PC-3 (cell line): ENCODE measurements at regions not wholly inside any gene's neighbourhood (a gene's known extent, or its start where the extent isn't known, plus 50 kb on each side); places are given as distances from the start of the nearest gene placed in this dataset.

ENCODE experiments used
- ATAC-seq: fragments of 200-7000 bp; cut with Tn5 transposase; 2 replicates; pipeline ENCODE4 v1.9.1; 2020; ENCODE audit warnings: mild to moderate bottlenecking, moderate library complexity
- BruUV-seq: library from RNA; stranded (reverse); fragments of 400-500 nt; replicated peaks from 2 replicates; lab custom pipeline; 2021; lab: Mats Ljungman, UMichigan
- CTCF ChIA-PET: fragments of 300-600 bp; sonication (Branson Sonifier 250); formaldehyde crosslinking; loops from one replicate; lab custom pipeline; 2022; ENCODE audit warnings: antibody characterized with exemption; lab: Charles Lee
- POLR2A ChIA-PET: fragments of 300-600 bp; sonication (Branson Sonifier 250); formaldehyde crosslinking; loops from one replicate; lab custom pipeline; 2022; ENCODE audit warnings: antibody characterized with exemption; ENCODE audit not compliant: unreplicated experiment; lab: Charles Lee
- DNase-seq: peaks from one replicate; pipeline ENCODE4 v3.0.0-alpha.2; 2015
- H2AFZ ChIP-seq: fragments of 300-600 bp; sonication (generic); 2 replicates; pipeline ENCODE4 v1.6.0; 2016; ENCODE audit warnings: antibody characterized with exemption, low read length
- H3F3A ChIP-seq: fragments of 300-600 bp; sonication (generic); one replicate; pipeline ENCODE4 v1.6.0; 2017; ENCODE audit warnings: antibody characterized with exemption, low read length, control low read depth, mild to moderate bottlenecking; ENCODE audit not compliant: unreplicated experiment
- H3K27ac ChIP-seq: fragments of 300-600 bp; sonication (generic); 2 replicates; pipeline ENCODE4 v1.5.1; 2016; ENCODE audit warnings: mild to moderate bottlenecking, low read length
- H3K27me3 ChIP-seq: fragments of 300-600 bp; sonication (generic); 2 replicates; pipeline ENCODE4 v1.6.1; 2016; ENCODE audit warnings: low read length, mixed read lengths
- H3K36me3 ChIP-seq: fragments of 300-600 bp; sonication (generic); 2 replicates; pipeline ENCODE4 v1.6.1; 2016; ENCODE audit warnings: low read depth, mixed run types, low read length, mixed read lengths
- H3K4me1 ChIP-seq: fragments of 300-600 bp; sonication (generic); 2 replicates; pipeline ENCODE4 v1.5.1; 2016; ENCODE audit warnings: low read length; ENCODE audit not compliant: insufficient read depth
- H3K4me2 ChIP-seq: fragments of 300-600 bp; sonication (generic); 2 replicates; pipeline ENCODE4 v1.6.0; 2016; ENCODE audit warnings: low read length
- H3K4me3 ChIP-seq: fragments of 300-600 bp; sonication (generic); 2 replicates; pipeline ENCODE4 v1.5.1; 2016; ENCODE audit warnings: mild to moderate bottlenecking, low read length, mixed read lengths
- H3K79me2 ChIP-seq: fragments of 300-600 bp; sonication (generic); 2 replicates; pipeline ENCODE4 v1.6.1; 2017; ENCODE audit warnings: low read length, mixed read lengths
- H3K9ac ChIP-seq: fragments of 300-600 bp; sonication (generic); 2 replicates; pipeline ENCODE4 v1.6.0; 2016; ENCODE audit warnings: mild to moderate bottlenecking, low read length
- H3K9me2 ChIP-seq: fragments of 300-600 bp; sonication (generic); replicated peaks from 2 replicates; pipeline ENCODE4 v1.6.1; 2016; ENCODE audit warnings: mixed run types, low read length, mixed read lengths
- H3K9me3 ChIP-seq: fragments of 300-600 bp; sonication (generic); 2 replicates; pipeline ENCODE4 v1.6.1; 2016; ENCODE audit warnings: low read length, mixed read lengths
- H4K20me1 ChIP-seq: fragments of 300-600 bp; sonication (generic); 2 replicates; pipeline ENCODE4 v1.6.1; 2016; ENCODE audit warnings: low read length, mixed read lengths
- CTCF ChIP-seq: fragments of 300-600 bp; sonication (generic); conservative IDR thresholded peaks from 2 replicates; pipeline ENCODE4 v1.5.1; 2017; ENCODE audit warnings: antibody characterized with exemption, low read depth, mild to moderate bottlenecking, low read length
- EZH2 ChIP-seq: fragments of 300-600 bp; sonication (generic); IDR thresholded peaks from one replicate; pipeline ENCODE4 v1.6.1; 2017; ENCODE audit warnings: antibody characterized with exemption, mild to moderate bottlenecking, low read length; ENCODE audit not compliant: unreplicated experiment
- EZH2phosphoT487 ChIP-seq: fragments of 300-600 bp; sonication (generic); IDR thresholded peaks from 2 replicates; pipeline ENCODE4 v1.6.1; 2018; ENCODE audit warnings: mild to moderate bottlenecking, antibody characterized with exemption, low read length, borderline replicate concordance
- intact Hi-C: fragments of 100-400 bp; cut with micrococcal nuclease; formaldehyde crosslinking; loops from 2 replicates; pipeline ENCODE4 v1.9.0; 2023

GRCh38 chr3:145522893-145523651, 637.9 kb downstream of the PLOD2 start:
- POLR2A ChIA-PET, result no interaction called here
- BruUV-seq, result no TSS peak
- Histone ChIP-seq H3K9me3 (no peaks in the 10 kb centered on the region), H4K20me1 (no peaks in the 10 kb centered on the region), H3K9me2 (no peaks in the 10 kb centered on the region), H3K36me3 (no peaks in the 10 kb centered on the region), H3K4me3 (no peak overlapping the region), H3K4me2 (no peak overlapping the region), H3K27ac (no peak overlapping the region), H3K79me2 (no peaks in the 10 kb centered on the region), H2AFZ (no peak overlapping the region), H3K27me3 (no peaks in the 10 kb centered on the region), H3K9ac (no peak overlapping the region), H3K4me1 (no peaks in the 10 kb centered on the region), H3F3A (no peaks in the 10 kb centered on the region)
- ATAC-seq (no peak), DNase-seq (no peak)
- intact Hi-C loops, result no loop called here
- TF ChIP-seq CTCF (no peak), EZH2phosphoT487 (no peak)
- CTCF ChIA-PET, result interaction anchor here (0.6 kb wide), 1 partner anchor 1638 kb away, joined by 4 read pairs; no protein-coding TSS in a partner anchor

- Histone ChIP-seq H3F3A (no peaks in the 10 kb centered on the region), H3K4me1 (no peaks in the 10 kb centered on the region), H3K27me3 (no peaks in the 10 kb centered on the region), H3K9me2 (no peaks in the 10 kb centered on the region), H3K27ac (no peak overlapping the region), H3K79me2 (no peaks in the 10 kb centered on the region), H3K9ac (no peak overlapping the region), H4K20me1 (no peaks in the 10 kb centered on the region), H3K4me3 (no peak overlapping the region), H3K36me3 (no peaks in the 10 kb centered on the region), H3K9me3 (no peaks in the 10 kb centered on the region), H2AFZ (no peak overlapping the region), H3K4me2 (no peak overlapping the region)
- ATAC-seq (no peak), DNase-seq (no peak)
- intact Hi-C loops, result no loop called here
- ChIA-PET POLR2A (no interaction called here), CTCF (no interaction called here)
- TF ChIP-seq CTCF, result no peak
- no peak for TF ChIP-seq EZH2
- TF ChIP-seq EZH2phosphoT487, result no peak
- no TSS peak for BruUV-seq
These were observed 629.4 kb downstream of the PLOD2 start for GRCh38 chr3:145531548-145531947.

- no peak overlapping the region for H3K27ac ChIP-seq
- H3K79me2 ChIP-seq, result no peaks in the 10 kb centered on the region
- no peak overlapping the region for H3K4me2 ChIP-seq
- ChIA-PET CTCF (no interaction called here), POLR2A (no interaction called here)
- TF ChIP-seq EZH2phosphoT487, result no peak
- TF ChIP-seq CTCF, result no peak
- no peak for TF ChIP-seq EZH2
- no peak overlapping the region for H3K4me3 ChIP-seq
- no peaks in the 10 kb centered on the region for H3K36me3 ChIP-seq
- no peak overlapping the region for H3K9ac ChIP-seq
- H4K20me1 ChIP-seq, result no peaks in the 10 kb centered on the region
- BruUV-seq, result no TSS peak
- H3F3A ChIP-seq, result no peaks in the 10 kb centered on the region
- no peak overlapping the region for H2AFZ ChIP-seq
- no peak for DNase-seq
- no peaks in the 10 kb centered on the region for H3K9me2 ChIP-seq
- intact Hi-C loops, result no loop called here
- H3K4me1 ChIP-seq, result no peaks in the 10 kb centered on the region
- H3K27me3 ChIP-seq, result no peaks in the 10 kb centered on the region
- no peaks in the 10 kb centered on the region for H3K9me3 ChIP-seq
- ATAC-seq, result no peak
These were observed 627.3 kb downstream of the PLOD2 start for GRCh38 chr3:145533696-145534095.
